ENCODE measurements at regions not wholly inside any gene's neighbourhood (a gene's known extent, or its start where the extent isn't known, plus 50 kb on each side); places are given as distances from the start of the nearest gene placed in this dataset.

GRCh38 chr5:81914696-81915095, 57.1 kb upstream of the ATG10 start:
- TF ChIP-seq POLR2A (IDR thresholded peaks at IDR 0.05; ENCODE audit: low read length), result no peak
- no peak for TF ChIP-seq GATA1 (IDR thresholded peaks at IDR 0.05; ENCODE audit: low read depth, low read length)

All from erythroblast (primary cell).